Neural crest cell (in vitro differentiated cells): ENCODE measurements at regions not wholly inside any gene's neighbourhood (a gene's known extent, or its start where the extent isn't known, plus 50 kb on each side); places are given as distances from the start of the nearest gene placed in this dataset.

Experiments
- DNase-seq: peaks from one replicate; pipeline ENCODE4 v3.0.0; 2021; ENCODE audit warnings: low read depth, mixed read lengths, low spot score
- H3K27ac Mint-ChIP-seq: one replicate; pipeline ENCODE4 v1.8.0; 2021; ENCODE audit warnings: mild to moderate bottlenecking, mixed read lengths; ENCODE audit not compliant: unreplicated experiment
- H3K27me3 Mint-ChIP-seq: 2 replicates; pipeline ENCODE4 v1.8.0; 2021; ENCODE audit warnings: low read depth, mild to moderate bottlenecking, mixed read lengths
- H3K36me3 Mint-ChIP-seq: 2 replicates; pipeline ENCODE4 v1.8.0; 2021; ENCODE audit warnings: low read depth, mild to moderate bottlenecking, mixed read lengths
- H3K4me1 Mint-ChIP-seq: 2 replicates; pipeline ENCODE4 v1.8.0; 2021; ENCODE audit warnings: mixed read lengths
- H3K4me3 Mint-ChIP-seq: one replicate; pipeline ENCODE4 v1.8.0; 2021; ENCODE audit warnings: mild to moderate bottlenecking, mixed read lengths
- H3K9me3 Mint-ChIP-seq: 2 replicates; pipeline ENCODE4 v1.8.0; 2021; ENCODE audit warnings: mixed read lengths
- TF ChIP-seq, protein P1 (sequence below): fragments of 200-600 bp; sonication (generic); conservative IDR thresholded peaks from 2 replicates; pipeline ENCODE4 v1.5.0; 2021; ENCODE audit warnings: antibody characterized with exemption, mild to moderate bottlenecking

DNA sequence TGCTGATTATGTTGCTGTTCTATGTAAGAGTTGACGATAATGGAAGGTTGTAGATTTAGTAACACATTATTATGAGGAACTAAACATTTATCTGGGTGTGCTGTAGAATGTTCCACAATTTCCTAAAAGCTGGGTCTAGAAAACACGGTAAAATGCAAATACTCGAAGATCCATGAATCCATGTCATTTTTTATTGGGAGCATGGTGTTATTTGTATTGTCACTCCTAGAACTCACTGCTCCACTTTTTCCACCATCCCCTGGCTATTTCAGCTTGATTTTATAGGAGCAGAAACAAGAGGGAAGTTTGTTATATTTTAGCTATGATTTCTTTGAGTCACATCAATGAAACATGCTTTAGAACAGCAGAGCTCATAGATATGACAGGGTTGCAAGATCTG lies 155.0 kb upstream of the ANK2 start:
- H3K27me3 Mint-ChIP-seq, result no peaks in the 10 kb centered on the region
- H3K9me3 Mint-ChIP-seq, result peaks cover 2% of the 10 kb centered on the region
- H3K36me3 Mint-ChIP-seq, result peaks cover 4% of the 10 kb centered on the region
- H3K27ac Mint-ChIP-seq, result no peak overlapping the region
- no peak overlapping the region for H3K4me3 Mint-ChIP-seq
- DNase-seq, result no peak
- TF ChIP-seq, protein P1, sequence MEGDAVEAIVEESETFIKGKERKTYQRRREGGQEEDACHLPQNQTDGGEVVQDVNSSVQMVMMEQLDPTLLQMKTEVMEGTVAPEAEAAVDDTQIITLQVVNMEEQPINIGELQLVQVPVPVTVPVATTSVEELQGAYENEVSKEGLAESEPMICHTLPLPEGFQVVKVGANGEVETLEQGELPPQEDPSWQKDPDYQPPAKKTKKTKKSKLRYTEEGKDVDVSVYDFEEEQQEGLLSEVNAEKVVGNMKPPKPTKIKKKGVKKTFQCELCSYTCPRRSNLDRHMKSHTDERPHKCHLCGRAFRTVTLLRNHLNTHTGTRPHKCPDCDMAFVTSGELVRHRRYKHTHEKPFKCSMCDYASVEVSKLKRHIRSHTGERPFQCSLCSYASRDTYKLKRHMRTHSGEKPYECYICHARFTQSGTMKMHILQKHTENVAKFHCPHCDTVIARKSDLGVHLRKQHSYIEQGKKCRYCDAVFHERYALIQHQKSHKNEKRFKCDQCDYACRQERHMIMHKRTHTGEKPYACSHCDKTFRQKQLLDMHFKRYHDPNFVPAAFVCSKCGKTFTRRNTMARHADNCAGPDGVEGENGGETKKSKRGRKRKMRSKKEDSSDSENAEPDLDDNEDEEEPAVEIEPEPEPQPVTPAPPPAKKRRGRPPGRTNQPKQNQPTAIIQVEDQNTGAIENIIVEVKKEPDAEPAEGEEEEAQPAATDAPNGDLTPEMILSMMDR, result no peak
- H3K4me1 Mint-ChIP-seq, result peaks cover 62% of the 10 kb centered on the region

DNA sequence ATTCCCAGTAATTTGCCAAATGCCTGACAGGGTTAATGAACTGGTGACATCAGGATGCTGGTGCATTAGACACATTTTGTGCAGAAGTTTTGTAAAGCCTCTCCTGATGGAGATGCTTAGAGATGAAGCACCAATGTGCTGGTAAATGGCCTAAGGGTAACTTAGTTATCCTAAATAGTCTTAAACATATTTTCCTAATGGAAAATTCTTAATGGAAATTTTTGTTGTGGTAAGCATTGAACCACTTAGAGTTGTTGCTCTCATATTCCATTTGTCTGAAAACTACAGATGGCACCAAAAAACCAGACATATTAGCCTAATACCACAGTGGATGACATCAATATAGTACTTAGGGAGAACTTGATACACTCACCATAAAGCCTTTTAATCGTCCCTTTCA lies 154.5 kb upstream of the ANK2 start:
- peak overlapping the region; percentile 14 for H3K27ac Mint-ChIP-seq
- TF ChIP-seq, protein P1, result no peak

DNA sequence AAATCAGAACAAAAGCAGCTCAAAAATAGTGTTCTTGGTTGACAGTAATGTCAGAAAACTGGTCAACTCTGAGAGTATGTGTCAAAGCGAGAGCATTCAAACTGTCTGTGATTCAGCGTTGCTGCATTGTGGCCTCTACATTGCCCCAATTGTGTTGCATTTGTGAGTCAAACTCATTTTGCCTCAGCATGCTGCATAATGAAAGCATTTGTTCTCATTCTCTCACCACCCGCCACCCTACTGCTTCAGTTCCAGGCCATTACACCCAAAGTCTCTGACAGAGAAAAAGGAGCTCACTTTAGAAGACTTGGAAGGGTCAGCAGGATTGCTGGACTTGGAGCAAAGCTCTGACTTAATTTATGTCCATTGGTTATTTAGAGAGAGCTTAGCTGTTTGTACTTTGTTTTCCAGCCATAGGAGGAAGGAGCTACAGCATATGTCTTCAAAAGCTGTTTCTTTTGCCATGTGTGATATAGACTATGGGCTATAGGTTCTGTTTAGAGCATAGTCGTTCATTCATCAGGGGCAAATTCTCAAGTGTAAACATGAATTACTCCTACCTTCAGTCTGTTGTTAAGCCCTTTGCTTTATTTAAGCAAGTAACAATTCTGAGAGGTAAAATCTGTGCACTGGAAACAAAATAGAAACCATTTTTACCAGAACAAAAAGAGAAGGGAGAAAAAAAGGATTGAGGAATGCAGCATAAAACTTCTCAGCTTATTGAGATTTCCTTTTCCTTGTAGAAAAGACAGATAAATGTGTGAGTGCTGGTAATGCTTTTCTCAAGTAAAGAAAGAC lies 153.4 kb upstream of the ANK2 start:
- peak; percentile 16 for DNase-seq
- Mint-ChIP-seq H3K4me1 (peaks cover 61% of the 10 kb centered on the region), H3K27me3 (no peaks in the 10 kb centered on the region), H3K9me3 (peaks cover 2% of the 10 kb centered on the region), H3K4me3 (peak overlapping the region; percentile 18), H3K27ac (peak overlapping the region; percentile 94), H3K36me3 (peaks cover 4% of the 10 kb centered on the region)
- TF ChIP-seq, protein P1, result no peak

More for the DNA sequence above, 154.5 kb upstream of the ANK2 start:
- DNase-seq, result no peak
- Mint-ChIP-seq H3K9me3 (peaks cover 2% of the 10 kb centered on the region), H3K4me3 (no peak overlapping the region), H3K27me3 (no peaks in the 10 kb centered on the region), H3K4me1 (peaks cover 60% of the 10 kb centered on the region), H3K36me3 (peaks cover 4% of the 10 kb centered on the region)

DNA sequence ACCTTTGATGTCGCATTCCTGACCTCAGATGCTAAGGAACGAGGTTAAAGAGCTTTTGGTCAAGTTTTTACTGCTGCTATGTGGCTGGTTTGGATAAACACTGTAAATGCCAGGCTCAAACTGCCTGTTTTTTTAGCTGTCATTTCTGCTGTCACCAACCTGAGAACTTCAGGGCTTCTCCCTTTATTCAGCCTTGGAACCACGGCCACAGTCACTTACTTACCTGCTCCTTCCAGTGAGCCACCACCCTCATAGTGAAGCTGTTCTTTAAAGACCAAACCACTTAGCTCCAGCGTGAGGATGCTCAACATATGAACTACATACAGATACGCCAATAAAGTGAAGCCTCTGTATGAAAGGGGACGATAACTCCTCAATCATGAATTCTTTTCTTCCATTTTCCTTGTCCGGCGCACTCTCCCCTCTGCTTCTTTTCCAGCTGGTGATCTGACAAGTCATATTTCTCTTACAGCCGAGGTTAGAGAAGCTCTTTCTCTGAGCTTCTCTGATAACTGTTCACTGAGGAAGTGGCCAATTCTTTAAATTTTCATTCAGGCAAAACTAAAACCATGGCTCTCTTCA lies 152.8 kb upstream of the ANK2 start:
- peaks cover 63% of the 10 kb centered on the region for H3K4me1 Mint-ChIP-seq
- peaks cover 4% of the 10 kb centered on the region for H3K36me3 Mint-ChIP-seq
- peak overlapping the region; percentile 20 for H3K4me3 Mint-ChIP-seq
- H3K27ac Mint-ChIP-seq, result peak overlapping the region; percentile 94
- TF ChIP-seq, protein P1, result no peak
- DNase-seq, result no peak
- H3K27me3 Mint-ChIP-seq, result no peaks in the 10 kb centered on the region
- H3K9me3 Mint-ChIP-seq, result peaks cover 2% of the 10 kb centered on the region

DNA sequence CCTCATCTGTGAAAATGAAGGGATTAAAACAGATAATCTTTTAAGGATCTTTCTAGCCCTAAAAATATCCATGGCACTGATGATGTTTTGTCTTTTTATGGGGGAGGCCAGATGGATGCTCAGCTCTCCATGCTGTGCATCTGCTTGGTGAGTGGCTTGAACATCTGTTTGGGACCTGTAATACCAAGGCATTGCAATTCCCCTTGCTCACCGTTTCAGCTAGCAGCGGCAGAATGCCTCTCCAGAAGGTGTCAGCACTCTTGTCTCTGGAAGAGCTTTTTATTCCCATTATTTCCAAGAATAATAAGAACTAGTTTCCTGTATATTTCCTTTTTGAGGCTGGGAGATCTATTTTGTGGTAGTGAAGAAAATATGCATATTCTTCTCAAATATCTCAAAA lies 151.9 kb upstream of the ANK2 start:
- no peaks in the 10 kb centered on the region for H3K27me3 Mint-ChIP-seq
- TF ChIP-seq, protein P1, result no peak
- H3K9me3 Mint-ChIP-seq, result peaks cover 5% of the 10 kb centered on the region
- H3K27ac Mint-ChIP-seq, result no peak overlapping the region
- peaks cover 4% of the 10 kb centered on the region for H3K36me3 Mint-ChIP-seq
- H3K4me1 Mint-ChIP-seq, result peaks cover 71% of the 10 kb centered on the region
- H3K4me3 Mint-ChIP-seq, result peak overlapping the region; percentile 11
- no peak for DNase-seq
